DMS153 (cell line): ENCODE measurements at regions not wholly inside any gene's neighbourhood (a gene's known extent, or its start where the extent isn't known, plus 50 kb on each side); places are given as distances from the start of the nearest gene placed in this dataset.
A peak's percentile ranks its signal among the peaks of the same experiment; 100 is the strongest.
"Not testable (repeated sequence)": the region's sequence is repeated elsewhere in the genome, so short reads cannot be mapped to it uniquely, and the experiment has no call there.

Experiments
- DNase-seq: peaks from one replicate; lab custom pipeline; 2025; lab: John Stamatoyannopoulos, UW

GRCh38 chr21:35399706-35400105 lies 350.6 kb upstream of the RUNX1 start:
- no peak for DNase-seq

GRCh38 chr21:35399002-35399530 lies 350.0 kb upstream of the RUNX1 start:
- DNase-seq, result no peak

- DNase-seq, result no peak
These were observed 349.4 kb upstream of the RUNX1 start for GRCh38 chr21:35398346-35398982.

GRCh38 chr21:35397781-35398180 lies 348.7 kb upstream of the RUNX1 start:
- DNase-seq, result no peak

- DNase-seq, result no peak
These were observed 347.6 kb upstream of the RUNX1 start for GRCh38 chr21:35396655-35397054.

- DNase-seq, result no peak
These were observed 346.6 kb upstream of the RUNX1 start for GRCh38 chr21:35395728-35396127.

GRCh38 chr21:35394634-35395369 lies 345.7 kb upstream of the RUNX1 start:
- DNase-seq, result no peak

- DNase-seq, result no peak
These were observed 344.9 kb upstream of the RUNX1 start for GRCh38 chr21:35394049-35394448.

- DNase-seq, result peak; percentile 60
These were observed 341.1 kb upstream of the RUNX1 start for GRCh38 chr21:35390013-35390776.

GRCh38 chr21:35386491-35387079 lies 337.5 kb upstream of the RUNX1 start:
- DNase-seq, result no peak

GRCh38 chr21:35384375-35384774 lies 335.3 kb upstream of the RUNX1 start:
- DNase-seq, result no peak

GRCh38 chr21:35382696-35383095 lies 333.6 kb upstream of the RUNX1 start:
- DNase-seq, result no peak

GRCh38 chr21:35381743-35382310 lies 332.7 kb upstream of the RUNX1 start:
- peak; percentile 61 for DNase-seq

GRCh38 chr21:35380304-35380703 lies 331.2 kb upstream of the RUNX1 start:
- not testable (repeated sequence) for DNase-seq

GRCh38 chr21:35378881-35379280 lies 329.8 kb upstream of the RUNX1 start:
- DNase-seq, result no peak

GRCh38 chr21:35377505-35378090 lies 328.5 kb upstream of the RUNX1 start:
- no peak for DNase-seq

- no peak for DNase-seq
These were observed 327.5 kb upstream of the RUNX1 start for GRCh38 chr21:35376406-35377135.

GRCh38 chr21:35375115-35375514 lies 326.0 kb upstream of the RUNX1 start:
- DNase-seq, result no peak

- DNase-seq, result no peak
These were observed 324.9 kb upstream of the RUNX1 start for GRCh38 chr21:35373998-35374397.

GRCh38 chr21:35372201-35372600 lies 323.1 kb upstream of the RUNX1 start:
- no peak for DNase-seq

- DNase-seq, result no peak
These were observed 321.6 kb upstream of the RUNX1 start for GRCh38 chr21:35370671-35371070.
